ENCODE measurements at regions not wholly inside any gene's neighbourhood (a gene's known extent, or its start where the extent isn't known, plus 50 kb on each side); places are given as distances from the start of the nearest gene placed in this dataset.
"Not testable (repeated sequence)": the region's sequence is repeated elsewhere in the genome, so short reads cannot be mapped to it uniquely, and the experiment has no call there.

DNA sequence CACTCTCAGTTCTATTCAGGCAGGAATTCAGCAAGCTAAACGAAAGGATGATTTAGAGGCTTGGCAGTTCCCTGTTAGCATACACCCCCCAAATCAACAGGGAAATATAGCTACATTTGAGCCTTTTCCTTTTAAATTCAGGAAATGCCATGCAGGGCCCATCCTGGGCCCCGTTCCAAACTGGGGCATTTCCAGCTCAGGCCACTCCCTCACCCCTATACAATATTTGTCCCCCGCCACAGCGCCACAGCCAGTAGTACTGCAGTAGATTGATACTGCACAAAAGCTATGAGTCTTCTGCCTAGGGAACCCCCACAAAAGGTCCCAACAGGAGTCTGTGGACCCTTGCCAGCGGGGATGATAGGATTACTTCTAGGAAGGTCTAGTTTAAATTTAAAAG lies 102.0 kb upstream of the MAPK10 start:
- Mint-ChIP-seq H3K4me3 (ENCODE audit: unreplicated experiment) (no peak overlapping the region), H3K4me1 (ENCODE audit: insufficient read depth, unreplicated experiment) (no peaks in the 10 kb centered on the region), H3K36me3 (ENCODE audit: insufficient read depth, unreplicated experiment) (no peaks in the 10 kb centered on the region), H3K9me3 (ENCODE audit: unreplicated experiment) (no peaks in the 10 kb centered on the region), H3K27me3 (ENCODE audit: insufficient read depth, unreplicated experiment) (no peaks in the 10 kb centered on the region), H3K27ac (ENCODE audit: low read depth, unreplicated experiment) (no peak overlapping the region)
- intact Hi-C loops (cut with micrococcal nuclease) = no loop called here
- no TSS peak for BruUV-seq (replicated peaks)
- ChIA-PET POLR2A (no interaction called here), CTCF (no interaction called here)
- TF ChIP-seq, protein P1, sequence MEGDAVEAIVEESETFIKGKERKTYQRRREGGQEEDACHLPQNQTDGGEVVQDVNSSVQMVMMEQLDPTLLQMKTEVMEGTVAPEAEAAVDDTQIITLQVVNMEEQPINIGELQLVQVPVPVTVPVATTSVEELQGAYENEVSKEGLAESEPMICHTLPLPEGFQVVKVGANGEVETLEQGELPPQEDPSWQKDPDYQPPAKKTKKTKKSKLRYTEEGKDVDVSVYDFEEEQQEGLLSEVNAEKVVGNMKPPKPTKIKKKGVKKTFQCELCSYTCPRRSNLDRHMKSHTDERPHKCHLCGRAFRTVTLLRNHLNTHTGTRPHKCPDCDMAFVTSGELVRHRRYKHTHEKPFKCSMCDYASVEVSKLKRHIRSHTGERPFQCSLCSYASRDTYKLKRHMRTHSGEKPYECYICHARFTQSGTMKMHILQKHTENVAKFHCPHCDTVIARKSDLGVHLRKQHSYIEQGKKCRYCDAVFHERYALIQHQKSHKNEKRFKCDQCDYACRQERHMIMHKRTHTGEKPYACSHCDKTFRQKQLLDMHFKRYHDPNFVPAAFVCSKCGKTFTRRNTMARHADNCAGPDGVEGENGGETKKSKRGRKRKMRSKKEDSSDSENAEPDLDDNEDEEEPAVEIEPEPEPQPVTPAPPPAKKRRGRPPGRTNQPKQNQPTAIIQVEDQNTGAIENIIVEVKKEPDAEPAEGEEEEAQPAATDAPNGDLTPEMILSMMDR (IDR thresholded peaks at IDR 0.05; ENCODE audit: unreplicated experiment) = no peak
- no peak for DNase-seq (ENCODE audit: unreplicated experiment)

- intact Hi-C loops (cut with micrococcal nuclease) = no loop called here
- DNase-seq (ENCODE audit: unreplicated experiment) = no peak
- H3K9me3 Mint-ChIP-seq (ENCODE audit: unreplicated experiment) = no peaks in the 10 kb centered on the region
- no peaks in the 10 kb centered on the region for H3K4me1 Mint-ChIP-seq (ENCODE audit: insufficient read depth, unreplicated experiment)
- TF ChIP-seq, protein P1 (IDR thresholded peaks at IDR 0.05; ENCODE audit: unreplicated experiment) = no peak
- BruUV-seq (replicated peaks) = no TSS peak
- ChIA-PET CTCF (interaction anchor here (0.6 kb wide), 1 partner anchor 12 kb away, joined by 3 read pairs; no protein-coding TSS in a partner anchor), POLR2A (no interaction called here)
- no peak overlapping the region for H3K4me3 Mint-ChIP-seq (ENCODE audit: unreplicated experiment)
- H3K27ac Mint-ChIP-seq (ENCODE audit: low read depth, unreplicated experiment) = peak overlapping the region; percentile 33
- H3K27me3 Mint-ChIP-seq (ENCODE audit: insufficient read depth, unreplicated experiment) = no peaks in the 10 kb centered on the region
- H3K36me3 Mint-ChIP-seq (ENCODE audit: insufficient read depth, unreplicated experiment) = no peaks in the 10 kb centered on the region
Observed at GRCh38 chr4:86472377-86473019, 112.6 kb upstream of the MAPK10 start.

DNA sequence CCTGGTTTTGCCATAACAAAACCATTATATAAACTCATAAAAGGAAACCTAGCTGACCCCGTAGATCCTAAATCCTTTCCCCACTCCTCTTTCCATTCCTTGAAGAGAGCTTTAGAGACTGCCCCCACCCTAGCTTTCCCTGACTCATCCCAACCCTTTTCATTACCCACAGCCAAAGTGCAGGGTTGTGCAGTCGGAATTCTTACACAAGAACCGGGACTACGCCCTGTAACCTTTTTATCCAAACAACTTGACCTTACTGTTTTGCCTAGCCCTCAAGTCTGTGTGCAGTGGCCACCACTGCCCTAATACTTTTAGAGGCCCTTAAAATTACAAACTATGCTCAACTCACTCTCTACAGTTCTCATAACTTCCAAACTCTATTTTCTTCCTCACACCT lies 116.0 kb upstream of the PTPN13 start:
- H3K27ac Mint-ChIP-seq (ENCODE audit: low read depth, unreplicated experiment); H3K36me3 Mint-ChIP-seq (ENCODE audit: insufficient read depth, unreplicated experiment); H3K4me1 Mint-ChIP-seq (ENCODE audit: insufficient read depth, unreplicated experiment); BruUV-seq (replicated peaks); H3K9me3 Mint-ChIP-seq (ENCODE audit: unreplicated experiment); H3K4me3 Mint-ChIP-seq (ENCODE audit: unreplicated experiment); H3K27me3 Mint-ChIP-seq (ENCODE audit: insufficient read depth, unreplicated experiment); intact Hi-C loops (cut with micrococcal nuclease); POLR2A ChIA-PET; CTCF ChIA-PET: not testable (repeated sequence)
- peak; percentile 54 for DNase-seq (ENCODE audit: unreplicated experiment)

DNA sequence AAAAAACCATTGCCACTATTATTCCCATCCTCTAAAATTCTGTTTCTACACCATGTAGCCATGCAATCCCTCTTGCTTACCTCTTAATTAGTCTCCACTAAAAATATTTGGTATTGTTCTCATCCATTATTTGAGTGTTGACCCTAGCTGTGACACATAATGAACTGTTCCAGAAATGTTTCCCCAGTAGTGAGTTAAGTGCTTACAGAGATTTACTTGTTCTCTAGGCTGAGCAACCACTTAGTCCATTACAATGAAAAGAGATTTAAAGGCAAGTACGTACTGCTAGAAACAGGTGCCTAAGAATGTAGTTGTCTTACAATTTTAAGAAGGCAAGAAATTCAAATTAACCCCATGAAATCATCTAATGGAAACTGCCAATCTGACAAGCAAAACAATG lies 112.7 kb upstream of the PTPN13 start:
- no peak for DNase-seq (ENCODE audit: unreplicated experiment)
- CTCF ChIA-PET = interaction anchor here (0.6 to 1.5 kb wide), 4 partner anchors 9 to 369 kb away, joined by 3 to 5 read pairs (median 4); no protein-coding TSS in a partner anchor
- BruUV-seq (replicated peaks) = no TSS peak
- Mint-ChIP-seq H3K27me3 (ENCODE audit: insufficient read depth, unreplicated experiment) (no peaks in the 10 kb centered on the region), H3K27ac (ENCODE audit: low read depth, unreplicated experiment) (no peak overlapping the region), H3K9me3 (ENCODE audit: unreplicated experiment) (no peaks in the 10 kb centered on the region), H3K4me1 (ENCODE audit: insufficient read depth, unreplicated experiment) (peaks cover 7% of the 10 kb centered on the region), H3K36me3 (ENCODE audit: insufficient read depth, unreplicated experiment) (no peaks in the 10 kb centered on the region), H3K4me3 (ENCODE audit: unreplicated experiment) (no peak overlapping the region)
- POLR2A ChIA-PET = no interaction called here
- TF ChIP-seq, protein P1 (IDR thresholded peaks at IDR 0.05; ENCODE audit: unreplicated experiment) = no peak
- intact Hi-C loops (cut with micrococcal nuclease) = no loop called here

All from MCF 10A (cell line).